Left ventricle myocardium superior (tissue), 1 donor: ENCODE measurements at regions not wholly inside any gene's neighbourhood (a gene's known extent, or its start where the extent isn't known, plus 50 kb on each side); places are given as distances from the start of the nearest gene placed in this dataset.

Experiments
- ATAC-seq: fragments of 200-7000 bp; cut with Tn5 transposase; one replicate; pipeline ENCODE4 v1.9.1; 2020; ENCODE audit warnings: mild to moderate bottlenecking, moderate library complexity
- DNase-seq: peaks from one replicate; pipeline ENCODE4 v3.0.0-alpha.2; 2020
- intact Hi-C: fragments of 100-400 bp; cut with micrococcal nuclease; formaldehyde crosslinking; loops from one replicate; pipeline ENCODE4 v1.11.0; 2022
- donor health status: DM: no; HTN: yes; CAD: no; lungs with severe emphysema.

DNA sequence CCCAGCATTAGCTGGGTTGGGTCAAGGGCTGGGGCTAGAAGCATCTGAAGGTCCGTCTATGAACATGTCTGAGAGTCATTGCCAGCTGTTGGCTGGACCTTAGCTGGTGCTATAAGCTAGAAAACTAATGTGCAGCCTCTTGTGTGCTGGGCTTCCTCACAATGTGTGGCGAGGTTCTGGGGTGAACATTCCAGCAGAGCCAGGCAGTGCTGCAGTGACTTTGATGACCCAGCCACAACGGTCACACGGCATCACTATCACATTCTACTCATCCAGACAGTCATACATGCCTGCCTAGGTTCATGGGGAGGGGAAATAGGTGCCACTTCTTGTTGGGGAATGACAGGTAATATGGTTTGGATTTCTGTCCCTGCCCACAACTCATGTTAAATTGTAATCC lies 260.5 kb downstream of the CYP26B1 start:
- ATAC-seq (no peak), DNase-seq (no peak)
- intact Hi-C loops = no loop called here

DNA sequence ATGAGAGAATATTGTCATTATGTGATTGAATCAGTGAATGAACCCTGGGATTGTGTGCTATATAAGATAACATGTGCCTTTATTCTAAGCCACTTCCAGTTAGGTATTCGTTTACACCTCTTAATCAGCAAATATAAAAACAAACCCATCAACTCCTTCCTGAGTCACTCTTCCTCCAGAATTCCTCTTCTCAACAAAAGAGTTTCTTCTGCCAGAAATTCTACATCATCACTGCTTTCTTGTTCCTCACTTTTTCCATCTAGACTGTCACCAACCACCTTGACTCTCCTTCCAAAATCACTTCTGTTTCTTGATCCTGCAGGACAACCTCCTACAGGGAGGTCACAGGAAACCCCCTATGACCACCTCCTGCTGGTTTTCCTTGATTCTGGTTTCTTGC lies 261.4 kb downstream of the CYP26B1 start:
- intact Hi-C loops = no loop called here
- DNase-seq (no peak), ATAC-seq (no peak)

DNA sequence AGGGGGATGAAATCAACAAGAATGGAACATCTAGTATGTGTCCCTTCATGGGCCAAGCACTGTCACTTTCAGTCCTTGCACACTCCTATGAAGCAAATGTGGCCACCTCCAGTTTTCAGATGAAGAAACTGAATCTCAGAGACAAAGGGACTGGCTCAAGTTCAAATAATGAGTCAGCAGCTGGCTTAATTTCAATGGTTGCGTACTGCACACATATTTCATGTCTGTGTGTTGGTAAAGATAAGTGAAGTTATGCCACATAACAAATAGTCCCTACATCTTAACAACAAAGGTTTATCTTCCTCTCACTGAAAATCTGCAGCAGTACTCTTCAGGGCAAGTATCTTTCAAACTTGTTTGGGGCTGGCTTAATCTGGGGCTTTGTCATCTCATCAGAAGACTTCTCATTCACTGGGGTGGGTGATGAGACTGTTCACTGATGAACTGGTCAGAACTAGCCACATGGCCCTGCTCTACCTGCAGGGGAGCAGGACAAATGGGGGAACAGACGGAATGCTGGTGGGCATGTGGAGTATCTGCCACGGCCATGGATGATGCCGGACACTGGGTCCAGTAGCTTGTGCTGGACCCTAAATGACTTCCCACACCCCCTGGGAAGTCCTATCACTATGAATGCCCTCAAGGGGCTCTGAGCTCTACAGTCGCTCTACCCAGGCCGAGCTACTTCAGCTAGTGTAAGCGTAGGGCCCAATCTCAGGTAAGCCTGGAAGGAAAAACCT lies 263.2 kb downstream of the CYP26B1 start:
- DNase-seq (no peak), ATAC-seq (no peak)
- intact Hi-C loops = no loop called here

DNA sequence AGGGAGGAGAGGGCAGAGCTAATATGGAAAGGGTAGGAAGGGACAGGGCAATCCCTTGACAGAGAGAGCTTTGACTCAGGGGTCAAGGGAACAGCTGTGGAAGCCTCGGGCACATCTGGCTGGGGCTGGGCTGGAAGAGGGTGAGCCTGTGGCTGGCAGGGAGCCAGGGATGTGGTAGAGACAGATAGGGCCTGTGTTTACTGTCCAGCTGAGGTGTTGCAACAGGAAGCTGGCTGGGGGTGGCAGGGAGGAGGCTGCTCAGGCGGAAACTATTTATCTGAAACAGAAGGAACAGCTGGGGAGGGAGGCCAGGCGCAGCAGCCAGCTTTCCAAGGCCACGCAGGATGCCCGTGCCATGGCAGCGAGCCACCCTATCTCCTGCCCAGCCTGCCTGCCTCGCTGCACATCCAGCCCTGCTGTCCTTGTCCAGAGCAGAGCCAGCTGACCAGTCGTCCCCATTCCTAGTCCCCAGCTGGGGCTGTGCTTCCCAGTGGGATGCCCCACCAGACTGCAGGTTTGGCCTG lies 264.7 kb downstream of the CYP26B1 start:
- DNase-seq (peak; percentile 91), ATAC-seq (peak; percentile 91)
- intact Hi-C loops = no loop called here

DNA sequence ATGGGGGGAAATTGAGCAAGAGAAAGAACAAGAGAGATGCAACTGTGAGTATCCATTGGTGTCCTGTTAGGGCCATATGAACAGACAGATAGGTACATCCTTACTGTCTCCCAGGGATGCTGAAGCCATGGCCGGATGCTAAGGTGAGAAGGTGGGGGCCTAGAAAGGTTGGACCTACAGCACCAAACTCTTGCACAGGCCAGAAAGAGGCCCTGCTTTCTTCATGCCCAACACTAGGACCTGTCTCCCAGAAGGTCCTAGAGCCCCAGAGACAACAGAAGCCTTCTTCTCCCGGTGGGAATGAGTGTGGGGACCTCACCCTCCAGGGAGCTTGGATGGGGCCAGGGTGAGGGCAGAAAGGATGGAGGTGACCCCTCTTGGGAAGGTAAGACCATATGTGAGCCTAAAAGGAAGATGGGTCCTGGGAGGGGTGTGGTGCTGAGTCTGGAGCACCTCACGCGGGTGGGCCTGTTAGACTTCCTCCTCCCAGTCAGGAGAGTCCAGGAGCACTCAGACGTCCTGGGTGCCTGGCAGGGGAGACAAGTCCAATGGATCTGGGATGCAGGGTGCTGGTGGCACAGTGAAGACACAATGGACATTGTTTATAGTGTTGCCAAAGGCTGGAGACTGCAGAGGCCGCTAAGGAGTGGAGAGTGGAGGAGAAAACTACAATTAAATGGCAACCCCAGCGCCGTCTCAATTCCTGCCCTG lies 265.3 kb downstream of the CYP26B1 start:
- intact Hi-C loops = no loop called here
- no peak for DNase-seq
- no peak for ATAC-seq

DNA sequence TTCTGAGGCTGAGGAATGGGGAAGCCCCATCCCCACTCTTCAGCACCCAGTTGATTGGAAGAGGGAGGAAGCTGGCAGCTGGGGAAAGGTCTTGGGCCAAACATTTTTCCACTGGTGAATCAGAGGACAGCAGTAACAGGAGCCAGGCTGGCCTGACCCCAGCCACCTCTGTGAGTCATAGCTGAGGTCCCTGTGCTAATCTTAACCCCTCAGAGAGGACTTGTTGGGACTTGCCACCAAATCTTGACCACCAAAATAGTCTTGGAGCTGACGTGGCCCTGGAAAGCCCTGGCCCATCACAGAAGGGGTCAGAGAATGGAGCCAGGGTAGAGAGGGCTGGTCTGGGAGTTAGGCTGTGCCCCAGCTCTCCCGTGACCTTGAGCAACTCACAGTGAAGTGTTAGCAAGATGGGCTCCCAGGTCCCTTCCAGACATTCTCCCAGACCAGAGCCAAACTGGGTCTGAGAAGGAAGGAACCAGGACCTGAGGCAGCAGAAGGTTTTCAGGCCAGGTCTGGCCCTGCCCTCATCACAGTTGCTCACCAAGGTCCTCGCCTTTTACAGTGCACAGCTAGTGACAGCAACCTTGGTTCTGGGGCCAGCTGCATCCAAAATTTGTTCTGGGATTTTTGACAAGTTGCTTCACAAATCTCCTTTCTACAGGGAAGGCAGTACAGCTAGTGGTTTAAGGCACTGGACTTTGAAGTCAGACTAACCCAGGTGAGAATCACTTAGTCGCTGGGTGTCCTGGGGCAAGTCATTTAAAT lies 266.6 kb downstream of the CYP26B1 start:
- DNase-seq (peak; percentile 75), ATAC-seq (peak; percentile 69)
- intact Hi-C loops = no loop called here

DNA sequence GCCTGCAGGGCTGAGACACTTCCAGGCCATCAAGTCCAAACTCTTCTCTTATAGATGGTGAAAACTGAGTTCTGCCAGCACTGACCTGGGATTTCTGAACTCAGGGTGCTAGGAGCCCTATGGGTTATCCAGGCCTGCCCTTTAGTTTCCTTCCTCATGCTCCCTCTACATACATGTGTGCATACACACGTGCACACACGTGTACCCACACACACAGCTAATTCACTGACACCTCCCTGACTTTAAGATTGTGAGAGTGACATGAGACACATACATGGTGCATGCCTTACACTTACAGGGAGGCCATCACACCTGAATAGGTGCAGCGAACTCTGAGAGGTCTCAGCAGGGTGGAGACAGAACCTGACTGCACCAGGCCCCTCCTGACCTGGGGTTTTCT lies 267.4 kb downstream of the CYP26B1 start:
- DNase-seq = no peak
- intact Hi-C loops = no loop called here
- ATAC-seq = no peak

DNA sequence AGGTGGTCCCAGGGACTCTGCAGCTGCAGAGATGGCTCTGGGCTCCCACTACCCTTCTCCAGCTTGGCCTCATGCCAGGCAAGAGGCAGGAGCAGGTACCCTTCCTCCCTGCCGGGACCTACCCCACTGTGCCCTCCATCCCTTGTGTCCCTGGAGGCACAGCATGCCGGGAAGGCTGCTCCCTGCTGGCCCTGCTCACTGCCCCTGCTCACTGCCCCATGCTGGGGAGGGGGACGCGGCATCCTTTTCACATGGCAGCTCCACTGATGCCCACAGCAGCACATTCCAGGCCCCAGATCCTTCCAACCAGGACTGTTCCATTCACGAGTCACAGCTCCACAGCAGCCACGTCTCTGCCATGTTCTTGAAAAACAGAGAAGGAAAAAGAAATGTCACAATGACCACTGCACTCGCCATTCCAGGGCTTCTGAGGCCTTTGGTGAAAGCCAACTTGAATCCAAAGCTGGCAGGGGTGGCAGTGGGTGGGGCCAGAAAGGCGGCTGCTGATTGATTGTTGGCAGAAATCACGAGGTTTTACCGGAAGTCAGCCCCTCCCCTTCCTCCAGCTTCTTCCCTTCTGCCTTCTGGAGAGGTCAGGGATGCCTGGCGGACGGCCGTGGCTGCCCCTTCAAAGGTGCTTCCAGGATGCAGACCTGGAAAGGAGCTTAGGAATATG lies 268.0 kb downstream of the CYP26B1 start:
- ATAC-seq (no peak), DNase-seq (no peak)
- intact Hi-C loops = no loop called here

DNA sequence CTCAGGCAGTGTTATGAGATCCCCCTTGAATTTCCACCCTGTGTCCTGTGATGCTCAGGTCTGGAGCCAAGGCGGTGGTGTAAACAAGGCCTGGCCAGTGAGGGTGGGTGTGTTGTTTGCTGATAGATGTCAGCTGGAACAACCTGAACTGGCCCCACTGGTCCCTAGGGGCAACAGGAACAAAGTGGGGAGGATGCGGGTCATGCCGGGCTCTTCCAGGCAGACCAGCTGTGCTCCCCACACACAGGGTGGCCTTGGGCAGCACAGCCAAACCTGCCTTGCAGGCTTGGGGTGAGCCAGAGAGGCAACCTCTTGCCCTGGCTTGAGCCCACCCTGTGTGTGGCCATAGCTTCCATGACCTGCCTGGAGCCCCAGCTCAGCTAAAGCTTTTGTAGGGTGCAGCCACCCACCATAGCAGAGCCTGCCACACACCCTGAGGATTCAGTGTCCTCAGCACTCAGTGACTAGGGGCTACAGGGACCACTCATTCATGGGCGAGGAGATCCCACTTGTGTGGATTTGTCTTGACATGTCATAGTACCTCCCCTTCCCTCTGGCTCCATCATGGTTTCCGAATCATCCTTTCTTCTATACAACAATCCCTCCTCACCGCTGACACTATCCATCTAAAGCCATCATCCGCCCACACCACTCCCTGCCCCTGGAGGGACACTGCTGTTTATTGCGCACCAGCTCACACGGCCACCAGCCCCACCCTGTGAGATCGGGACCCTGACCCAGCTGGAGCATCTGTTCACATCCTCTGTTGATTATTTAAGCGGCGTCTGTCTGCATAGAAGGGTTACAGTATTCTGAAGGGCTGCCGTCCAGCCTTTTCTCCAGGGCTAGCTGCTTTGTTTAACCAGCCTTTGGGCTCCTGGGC lies 268.8 kb downstream of the CYP26B1 start:
- intact Hi-C loops = no loop called here
- DNase-seq = no peak

DNA sequence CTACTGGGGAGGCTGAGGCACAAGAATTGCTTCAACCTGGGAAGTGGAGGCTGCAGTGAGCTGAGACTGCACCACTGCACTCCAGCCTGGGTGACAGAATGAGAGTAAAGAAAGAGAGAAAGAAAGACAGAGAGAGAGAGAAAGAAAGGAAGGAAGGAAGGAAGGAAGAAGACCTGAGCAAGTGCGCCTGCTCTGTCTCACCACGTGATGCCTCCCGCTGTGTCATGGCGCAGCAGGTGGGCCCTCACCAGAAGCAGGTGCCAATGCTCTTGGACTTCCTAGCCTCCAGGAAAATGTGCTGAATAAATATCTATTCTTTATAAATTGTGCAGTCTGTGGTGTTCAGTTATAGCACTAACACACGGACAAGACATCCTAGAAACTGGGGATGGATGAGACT lies 270.0 kb downstream of the CYP26B1 start:
- no peak for ATAC-seq
- intact Hi-C loops = no loop called here
- DNase-seq = no peak

More for the DNA sequence above, 268.8 kb downstream of the CYP26B1 start:
- ATAC-seq = no peak

DNA sequence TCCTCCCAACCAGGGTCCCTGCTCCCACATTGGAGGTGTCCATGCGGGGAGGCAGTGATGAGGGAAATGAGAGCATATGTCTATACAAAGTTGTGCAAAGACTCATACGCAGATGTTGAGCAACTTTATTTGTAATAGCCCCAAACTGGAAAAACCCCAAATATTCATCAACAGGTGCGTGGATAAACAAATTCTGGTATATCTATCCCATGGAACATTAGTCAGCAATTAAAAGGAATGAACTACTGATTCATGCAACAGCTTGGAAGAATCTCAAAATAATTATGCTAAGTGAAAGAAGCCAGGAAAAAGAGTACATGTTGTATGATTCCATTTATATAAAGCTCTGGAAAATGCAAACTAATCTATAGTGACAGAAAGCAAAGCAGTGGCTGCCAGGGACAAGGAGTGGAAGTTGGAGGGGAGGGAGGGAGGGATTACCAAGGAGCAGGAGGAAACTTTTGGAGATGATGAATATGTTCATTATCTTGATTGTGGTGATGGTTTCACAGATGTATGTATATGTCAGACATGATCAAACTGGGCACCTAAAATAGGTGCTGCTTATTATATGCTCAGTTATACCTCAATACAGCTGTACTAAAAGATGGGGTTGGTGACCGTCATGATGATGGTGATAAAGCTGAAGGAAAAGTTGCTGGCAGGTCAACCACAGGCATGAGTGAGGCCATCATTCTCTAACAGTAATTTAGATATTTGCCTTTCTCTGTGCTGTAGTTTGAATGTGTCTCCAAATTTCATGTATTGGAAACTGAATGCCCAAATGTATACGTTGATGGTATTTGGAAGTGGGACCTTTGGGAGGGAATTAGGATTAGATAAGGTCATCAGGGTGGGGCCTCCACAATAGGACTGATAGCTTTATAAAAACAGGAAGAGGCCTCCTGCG lies 270.9 kb downstream of the CYP26B1 start:
- ATAC-seq (no peak), DNase-seq (no peak)
- intact Hi-C loops = no loop called here

DNA sequence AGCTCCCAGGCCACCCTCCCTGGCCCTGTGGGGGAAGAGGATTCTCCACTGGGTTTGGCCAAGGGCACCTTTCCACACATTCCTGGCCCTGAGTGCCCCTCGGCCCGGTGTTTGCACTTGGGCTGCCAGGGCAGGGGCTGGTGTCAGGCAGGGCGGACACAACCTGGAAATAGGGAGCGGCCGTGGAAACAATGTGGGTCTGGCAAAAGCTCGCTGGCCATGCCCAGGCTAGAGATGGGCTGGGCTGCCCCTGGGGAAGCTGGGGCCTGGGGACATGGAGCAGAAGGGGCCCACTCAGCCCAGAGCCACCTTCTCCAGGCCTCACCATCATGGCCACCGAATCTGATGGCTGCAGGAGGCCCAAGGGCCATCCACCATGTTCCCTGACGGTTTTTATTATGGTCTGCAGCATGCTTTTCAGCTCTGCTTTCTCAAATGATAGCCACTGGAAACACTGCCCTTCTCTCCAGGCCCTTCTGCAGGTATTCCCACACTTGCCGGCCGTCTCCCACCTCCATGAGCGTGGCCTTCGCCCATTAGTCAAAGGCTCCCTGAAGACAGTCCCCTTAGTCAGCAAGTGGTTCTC lies 275.1 kb downstream of the CYP26B1 start:
- DNase-seq = no peak
- ATAC-seq = no peak
- intact Hi-C loops = no loop called here

DNA sequence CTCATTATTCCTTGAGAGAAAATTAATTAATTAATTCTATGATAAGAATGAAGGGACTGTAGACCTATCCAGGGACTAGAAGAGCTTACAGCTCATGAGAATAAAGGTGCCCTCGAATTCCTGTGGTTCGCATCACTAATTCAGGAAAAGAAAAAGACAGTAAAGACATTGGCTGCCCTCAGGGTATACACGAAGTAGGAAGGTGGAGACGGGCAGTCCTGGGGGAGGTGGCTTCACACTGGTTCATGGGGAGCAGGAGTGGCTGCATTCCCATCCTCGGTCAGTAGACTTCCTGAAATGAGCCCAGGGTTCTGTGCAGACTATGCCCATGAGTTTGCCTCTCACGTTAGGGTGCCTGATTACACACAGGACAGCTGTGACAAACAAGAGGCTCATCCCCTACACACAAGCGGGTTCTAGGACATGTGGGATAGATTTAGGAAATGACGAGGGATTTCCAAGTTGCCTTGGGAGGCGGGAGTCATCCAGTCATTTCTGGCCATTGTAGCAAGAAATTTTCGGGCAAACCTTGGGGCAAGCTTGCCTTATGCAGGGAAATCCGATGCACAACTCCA lies 282.2 kb downstream of the CYP26B1 start:
- DNase-seq (no peak), ATAC-seq (no peak)
- intact Hi-C loops = no loop called here

DNA sequence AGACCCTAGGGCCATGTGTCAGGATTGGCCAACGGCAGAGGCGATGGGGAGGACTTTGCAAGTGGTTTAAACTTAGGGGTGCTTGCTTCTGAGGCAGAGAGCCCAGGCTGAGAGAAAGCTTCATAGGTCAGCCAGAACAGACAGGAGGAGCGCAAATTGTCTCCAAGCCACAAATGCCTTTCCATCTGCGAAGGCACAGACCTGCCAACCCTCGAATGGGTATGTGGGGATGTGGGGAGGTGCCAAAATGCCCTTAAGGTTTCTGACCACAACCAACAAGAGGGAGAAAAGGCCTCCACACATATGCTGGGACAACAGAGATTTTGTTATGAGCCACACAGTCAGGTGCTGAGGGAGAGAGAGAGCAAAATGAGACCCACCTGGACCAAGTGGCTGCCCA lies 283.6 kb downstream of the CYP26B1 start:
- ATAC-seq (no peak), DNase-seq (no peak)
- intact Hi-C loops = no loop called here

DNA sequence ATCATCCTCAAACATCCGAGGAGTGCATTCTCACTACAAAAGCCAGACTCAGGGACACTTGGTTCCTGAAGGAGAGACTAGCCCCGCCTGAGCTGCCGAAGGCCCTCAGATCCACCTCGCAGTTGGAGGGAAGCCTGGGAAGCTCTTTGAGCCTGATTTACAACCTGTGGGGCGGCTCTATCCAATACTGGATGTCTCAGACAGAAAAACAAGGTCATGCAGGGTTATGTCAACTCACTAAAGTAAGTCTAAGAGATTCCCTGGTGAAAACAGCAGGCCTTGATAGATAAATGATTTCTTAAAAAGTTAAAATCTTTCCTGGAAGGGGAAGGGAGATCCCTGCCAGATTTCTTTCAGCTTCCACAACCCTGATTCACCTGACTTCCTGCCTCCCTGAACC lies 284.3 kb downstream of the CYP26B1 start:
- intact Hi-C loops = no loop called here
- ATAC-seq (no peak), DNase-seq (no peak)

DNA sequence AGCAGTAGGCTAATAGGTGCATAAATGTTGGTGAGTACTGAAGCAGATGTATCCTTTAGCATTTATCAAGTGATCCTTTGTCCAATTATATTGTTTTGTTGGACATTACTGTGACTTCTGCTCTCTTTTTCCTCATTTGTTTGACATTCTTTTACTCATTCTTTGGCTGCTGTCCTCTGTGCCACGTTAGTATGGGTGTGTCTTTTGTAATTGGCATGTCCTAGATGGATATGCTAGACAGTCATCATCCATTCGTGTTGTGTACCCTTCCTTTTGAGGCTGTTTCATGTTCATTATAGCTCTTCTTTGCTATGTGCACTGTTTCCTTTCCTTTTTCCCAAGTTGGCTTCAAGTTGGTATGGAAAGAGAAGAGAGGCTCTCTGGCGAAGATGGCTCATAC lies 284.7 kb downstream of the CYP26B1 start:
- no peak for ATAC-seq
- DNase-seq = no peak
- intact Hi-C loops = no loop called here
